ENCODE measurements at regions not wholly inside any gene's neighbourhood (a gene's known extent, or its start where the extent isn't known, plus 50 kb on each side); places are given as distances from the start of the nearest gene placed in this dataset.

- Histone ChIP-seq H3K4me2 (ENCODE audit: low read length) (no peak overlapping the region), H4K20me1 (ENCODE audit: insufficient read depth) (no peaks in the 10 kb centered on the region), H2AFZ (ENCODE audit: low read depth, low read length) (no peak overlapping the region), H3K9me2 (ENCODE audit: insufficient read depth, low read length) (no peaks in the 10 kb centered on the region), H3F3A (ENCODE audit: insufficient read depth, low read length, poor library complexity, severe bottlenecking) (no peaks in the 10 kb centered on the region), H3K27ac (ENCODE audit: low read length) (no peak overlapping the region), H3K79me2 (replicated peaks; ENCODE audit: insufficient read depth, low read length) (no peaks in the 10 kb centered on the region), H3K36me3 (ENCODE audit: insufficient read depth, low read length) (no peaks in the 10 kb centered on the region), H3K4me3 (ENCODE audit: low read length) (no peak overlapping the region), H3K9me3 (ENCODE audit: low read length) (no peaks in the 10 kb centered on the region), H3K9ac (ENCODE audit: low read length) (no peak overlapping the region), H3K27me3 (ENCODE audit: insufficient read depth, low read depth, low read length) (no peaks in the 10 kb centered on the region)
- TF ChIP-seq CTCF (IDR thresholded peaks at IDR 0.05; ENCODE audit: poor library complexity, severe bottlenecking) (no peak), MXI1 (conservative IDR thresholded peaks at IDR 0.05; ENCODE audit: poor library complexity, severe bottlenecking) (no peak), RAD21 (conservative IDR thresholded peaks at IDR 0.05) (no peak), REST (IDR thresholded peaks at IDR 0.05; ENCODE audit: borderline replicate concordance) (no peak), EP300 (conservative IDR thresholded peaks at IDR 0.05; ENCODE audit: poor library complexity, severe bottlenecking) (no peak), SMC3 (conservative IDR thresholded peaks at IDR 0.05; ENCODE audit: poor library complexity) (no peak), EZH2 (IDR thresholded peaks at IDR 0.05; ENCODE audit: borderline replicate concordance, insufficient read depth, low read length, poor library complexity, severe bottlenecking) (no peak), POLR2AphosphoS5 (IDR thresholded peaks at IDR 0.05) (no peak), TAF1 (IDR thresholded peaks at IDR 0.05; ENCODE audit: low read depth) (no peak)
Measured at GRCh38 chr1:238789916-238790667, 596.3 kb upstream of the CHRM3 start.

GRCh38 chr1:238787471-238787870 lies 598.9 kb upstream of the CHRM3 start:
- no peak for TF ChIP-seq RAD21 (conservative IDR thresholded peaks at IDR 0.05)
- no peak for TF ChIP-seq REST (IDR thresholded peaks at IDR 0.05; ENCODE audit: borderline replicate concordance)
- no peak for TF ChIP-seq POLR2AphosphoS5 (IDR thresholded peaks at IDR 0.05)
- no peak for TF ChIP-seq TAF1 (IDR thresholded peaks at IDR 0.05; ENCODE audit: low read depth)
- no peak for TF ChIP-seq EZH2 (IDR thresholded peaks at IDR 0.05; ENCODE audit: borderline replicate concordance, insufficient read depth, low read length, poor library complexity, severe bottlenecking)
- no peak for TF ChIP-seq MXI1 (conservative IDR thresholded peaks at IDR 0.05; ENCODE audit: poor library complexity, severe bottlenecking)
- TF ChIP-seq EP300 (conservative IDR thresholded peaks at IDR 0.05; ENCODE audit: poor library complexity, severe bottlenecking) = no peak
- Histone ChIP-seq H2AFZ (ENCODE audit: low read depth, low read length) (no peak overlapping the region), H4K20me1 (ENCODE audit: insufficient read depth) (no peaks in the 10 kb centered on the region), H3K9me2 (ENCODE audit: insufficient read depth, low read length) (no peaks in the 10 kb centered on the region), H3K79me2 (replicated peaks; ENCODE audit: insufficient read depth, low read length) (no peaks in the 10 kb centered on the region), H3K9ac (ENCODE audit: low read length) (no peak overlapping the region), H3K27me3 (ENCODE audit: insufficient read depth, low read depth, low read length) (no peaks in the 10 kb centered on the region), H3K27ac (ENCODE audit: low read length) (no peak overlapping the region), H3K9me3 (ENCODE audit: low read length) (no peaks in the 10 kb centered on the region), H3K36me3 (ENCODE audit: insufficient read depth, low read length) (no peaks in the 10 kb centered on the region), H3K4me3 (ENCODE audit: low read length) (no peak overlapping the region), H3F3A (ENCODE audit: insufficient read depth, low read length, poor library complexity, severe bottlenecking) (no peaks in the 10 kb centered on the region), H3K4me2 (ENCODE audit: low read length) (no peak overlapping the region)

All from neural cell (in vitro differentiated cells).